DMS53 (cell line): ENCODE measurements at regions not wholly inside any gene's neighbourhood (a gene's known extent, or its start where the extent isn't known, plus 50 kb on each side); places are given as distances from the start of the nearest gene placed in this dataset.
"Not testable (repeated sequence)": the region's sequence is repeated elsewhere in the genome, so short reads cannot be mapped to it uniquely, and the experiment has no call there.

Experiments used
- DNase-seq: peaks from one replicate; lab custom pipeline; 2025; lab: John Stamatoyannopoulos, UW

- no peak for DNase-seq
Measured at GRCh38 chrX:116863029-116863428, 400.3 kb upstream of the CT83 start.

- no peak for DNase-seq
Measured at GRCh38 chrX:116862340-116862739, 399.6 kb upstream of the CT83 start.

- no peak for DNase-seq
Measured at GRCh38 chrX:116841290-116841689, 378.5 kb upstream of the CT83 start.

GRCh38 chrX:116827063-116827462, 364.3 kb upstream of the CT83 start:
- no peak for DNase-seq

GRCh38 chrX:116824785-116825184, 362.0 kb upstream of the CT83 start:
- no peak for DNase-seq

GRCh38 chrX:116823677-116824076, 360.9 kb upstream of the CT83 start:
- no peak for DNase-seq

GRCh38 chrX:116806288-116806802, 343.6 kb upstream of the CT83 start:
- no peak for DNase-seq

GRCh38 chrX:116801943-116802342, 339.2 kb upstream of the CT83 start:
- DNase-seq, result no peak

- no peak for DNase-seq
Measured at GRCh38 chrX:116781926-116782325, 319.1 kb upstream of the CT83 start.

- no peak for DNase-seq
Measured at GRCh38 chrX:116757491-116757890, 294.7 kb upstream of the CT83 start.

GRCh38 chrX:116756958-116757357, 294.2 kb upstream of the CT83 start:
- DNase-seq, result no peak

GRCh38 chrX:116749943-116750342, 287.2 kb upstream of the CT83 start:
- no peak for DNase-seq

- DNase-seq, result no peak
Measured at GRCh38 chrX:116732214-116732613, 269.4 kb upstream of the CT83 start.

GRCh38 chrX:116726806-116727205, 264.0 kb upstream of the CT83 start:
- DNase-seq, result no peak

GRCh38 chrX:116694046-116694445, 231.3 kb upstream of the CT83 start:
- DNase-seq, result no peak

- DNase-seq, result not testable (repeated sequence)
Measured at GRCh38 chrX:116679544-116679943, 216.8 kb upstream of the CT83 start.

GRCh38 chrX:116667346-116668134, 204.8 kb upstream of the CT83 start:
- no peak for DNase-seq

GRCh38 chrX:116657071-116657470, 194.3 kb upstream of the CT83 start:
- peak; percentile 47 for DNase-seq

GRCh38 chrX:116628464-116628863, 165.7 kb upstream of the CT83 start:
- no peak for DNase-seq

GRCh38 chrX:116618546-116618945, 155.8 kb upstream of the CT83 start:
- DNase-seq, result no peak

- DNase-seq, result no peak
Measured at GRCh38 chrX:116607776-116608175, 145.0 kb upstream of the CT83 start.

- DNase-seq, result no peak
Measured at GRCh38 chrX:116605576-116605975, 142.8 kb upstream of the CT83 start.

GRCh38 chrX:116596010-116596409, 133.2 kb upstream of the CT83 start:
- no peak for DNase-seq
